ENCODE measurements at regions not wholly inside any gene's neighbourhood (a gene's known extent, or its start where the extent isn't known, plus 50 kb on each side); places are given as distances from the start of the nearest gene placed in this dataset.
"Not testable (repeated sequence)": the region's sequence is repeated elsewhere in the genome, so short reads cannot be mapped to it uniquely, and the experiment has no call there.

- TF ChIP-seq, protein P1, sequence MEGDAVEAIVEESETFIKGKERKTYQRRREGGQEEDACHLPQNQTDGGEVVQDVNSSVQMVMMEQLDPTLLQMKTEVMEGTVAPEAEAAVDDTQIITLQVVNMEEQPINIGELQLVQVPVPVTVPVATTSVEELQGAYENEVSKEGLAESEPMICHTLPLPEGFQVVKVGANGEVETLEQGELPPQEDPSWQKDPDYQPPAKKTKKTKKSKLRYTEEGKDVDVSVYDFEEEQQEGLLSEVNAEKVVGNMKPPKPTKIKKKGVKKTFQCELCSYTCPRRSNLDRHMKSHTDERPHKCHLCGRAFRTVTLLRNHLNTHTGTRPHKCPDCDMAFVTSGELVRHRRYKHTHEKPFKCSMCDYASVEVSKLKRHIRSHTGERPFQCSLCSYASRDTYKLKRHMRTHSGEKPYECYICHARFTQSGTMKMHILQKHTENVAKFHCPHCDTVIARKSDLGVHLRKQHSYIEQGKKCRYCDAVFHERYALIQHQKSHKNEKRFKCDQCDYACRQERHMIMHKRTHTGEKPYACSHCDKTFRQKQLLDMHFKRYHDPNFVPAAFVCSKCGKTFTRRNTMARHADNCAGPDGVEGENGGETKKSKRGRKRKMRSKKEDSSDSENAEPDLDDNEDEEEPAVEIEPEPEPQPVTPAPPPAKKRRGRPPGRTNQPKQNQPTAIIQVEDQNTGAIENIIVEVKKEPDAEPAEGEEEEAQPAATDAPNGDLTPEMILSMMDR (IDR thresholded peaks at IDR 0.05; ENCODE audit: insufficient read depth, low read depth, low read length), result not testable (repeated sequence)
- not testable (repeated sequence) for TF ChIP-seq EZH2 (IDR thresholded peaks at IDR 0.05; ENCODE audit: insufficient read depth, low read length)
These were observed 138.2 kb downstream of the IER5 start for GRCh38 chr1:181226728-181227127.
